ENCODE measurements at regions not wholly inside any gene's neighbourhood (a gene's known extent, or its start where the extent isn't known, plus 50 kb on each side); places are given as distances from the start of the nearest gene placed in this dataset.

- TF ChIP-seq CTCF (IDR thresholded peaks at IDR 0.05), result no peak
- TF ChIP-seq POLR2A (IDR thresholded peaks at IDR 0.05), result no peak
Measured at GRCh38 chr4:14695095-14695845, 307.0 kb upstream of the CPEB2 start.

All from vagina (tissue), 2 donors.